Mucosa of descending colon (tissue), 3 donors: ENCODE measurements at regions not wholly inside any gene's neighbourhood (a gene's known extent, or its start where the extent isn't known, plus 50 kb on each side); places are given as distances from the start of the nearest gene placed in this dataset.

Experiments
- ATAC-seq: fragments of 200-7000 bp; cut with Tn5 transposase; one replicate; pipeline ENCODE4 v1.9.1; 2020; ENCODE audit warnings: mild to moderate bottlenecking, moderate library complexity
- DNase-seq, 3 donors: peaks; one replicate each; pipeline ENCODE4 v3.0.0-alpha.2; 2020
- H3K36me3 ChIP-seq: fragments of 200-600 bp; one replicate; pipeline ENCODE4 v1.8.0; 2021; ENCODE audit warnings: low read depth, mild to moderate bottlenecking
- H3K4me1 ChIP-seq: fragments of 200-600 bp; one replicate; pipeline ENCODE4 v1.8.0; 2021; ENCODE audit warnings: low read depth, mild to moderate bottlenecking
- H3K4me3 ChIP-seq: fragments of 200-600 bp; one replicate; pipeline ENCODE4 v1.8.0; 2021; ENCODE audit warnings: mild to moderate bottlenecking
- H3K9me3 ChIP-seq: fragments of 200-600 bp; one replicate; pipeline ENCODE4 v1.8.0; 2021; ENCODE audit warnings: mild to moderate bottlenecking
- intact Hi-C, 2 donors: fragments of 100-400 bp; cut with DNase I in 1 of 2; cut with micrococcal nuclease in 1 of 2; formaldehyde crosslinking; loops; one replicate each; pipeline versions ENCODE4 v1.11.0 to v1.11.1; 2022; cut with DNase I, micrococcal nuclease
- TF ChIP-seq, protein P1 (sequence below): fragments of 200-600 bp; IDR thresholded peaks from one replicate; pipeline ENCODE4 v1.8.0; 2022; ENCODE audit warnings: antibody characterized with exemption, mild to moderate bottlenecking
- donor health status: DM: no; HTN: no; CAD: no; lungs with moderate emphysema.
- donor health status: DM: no; HTN: no; CAD: no.
- donor health status: DM: no; HTN: yes; CAD: no.

- Histone ChIP-seq H3K36me3 (no peaks in the 10 kb centered on the region), H3K4me3 (no peak overlapping the region), H3K4me1 (no peaks in the 10 kb centered on the region), H3K9me3 (peaks cover 69% of the 10 kb centered on the region)
- TF ChIP-seq, protein P1, sequence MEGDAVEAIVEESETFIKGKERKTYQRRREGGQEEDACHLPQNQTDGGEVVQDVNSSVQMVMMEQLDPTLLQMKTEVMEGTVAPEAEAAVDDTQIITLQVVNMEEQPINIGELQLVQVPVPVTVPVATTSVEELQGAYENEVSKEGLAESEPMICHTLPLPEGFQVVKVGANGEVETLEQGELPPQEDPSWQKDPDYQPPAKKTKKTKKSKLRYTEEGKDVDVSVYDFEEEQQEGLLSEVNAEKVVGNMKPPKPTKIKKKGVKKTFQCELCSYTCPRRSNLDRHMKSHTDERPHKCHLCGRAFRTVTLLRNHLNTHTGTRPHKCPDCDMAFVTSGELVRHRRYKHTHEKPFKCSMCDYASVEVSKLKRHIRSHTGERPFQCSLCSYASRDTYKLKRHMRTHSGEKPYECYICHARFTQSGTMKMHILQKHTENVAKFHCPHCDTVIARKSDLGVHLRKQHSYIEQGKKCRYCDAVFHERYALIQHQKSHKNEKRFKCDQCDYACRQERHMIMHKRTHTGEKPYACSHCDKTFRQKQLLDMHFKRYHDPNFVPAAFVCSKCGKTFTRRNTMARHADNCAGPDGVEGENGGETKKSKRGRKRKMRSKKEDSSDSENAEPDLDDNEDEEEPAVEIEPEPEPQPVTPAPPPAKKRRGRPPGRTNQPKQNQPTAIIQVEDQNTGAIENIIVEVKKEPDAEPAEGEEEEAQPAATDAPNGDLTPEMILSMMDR: no peak
- ATAC-seq (no peak), DNase-seq (no peak)
- intact Hi-C loops: no loop called here
Measured at GRCh38 chr6:67886036-67886707, 748.9 kb upstream of the ADGRB3 start.

DNA sequence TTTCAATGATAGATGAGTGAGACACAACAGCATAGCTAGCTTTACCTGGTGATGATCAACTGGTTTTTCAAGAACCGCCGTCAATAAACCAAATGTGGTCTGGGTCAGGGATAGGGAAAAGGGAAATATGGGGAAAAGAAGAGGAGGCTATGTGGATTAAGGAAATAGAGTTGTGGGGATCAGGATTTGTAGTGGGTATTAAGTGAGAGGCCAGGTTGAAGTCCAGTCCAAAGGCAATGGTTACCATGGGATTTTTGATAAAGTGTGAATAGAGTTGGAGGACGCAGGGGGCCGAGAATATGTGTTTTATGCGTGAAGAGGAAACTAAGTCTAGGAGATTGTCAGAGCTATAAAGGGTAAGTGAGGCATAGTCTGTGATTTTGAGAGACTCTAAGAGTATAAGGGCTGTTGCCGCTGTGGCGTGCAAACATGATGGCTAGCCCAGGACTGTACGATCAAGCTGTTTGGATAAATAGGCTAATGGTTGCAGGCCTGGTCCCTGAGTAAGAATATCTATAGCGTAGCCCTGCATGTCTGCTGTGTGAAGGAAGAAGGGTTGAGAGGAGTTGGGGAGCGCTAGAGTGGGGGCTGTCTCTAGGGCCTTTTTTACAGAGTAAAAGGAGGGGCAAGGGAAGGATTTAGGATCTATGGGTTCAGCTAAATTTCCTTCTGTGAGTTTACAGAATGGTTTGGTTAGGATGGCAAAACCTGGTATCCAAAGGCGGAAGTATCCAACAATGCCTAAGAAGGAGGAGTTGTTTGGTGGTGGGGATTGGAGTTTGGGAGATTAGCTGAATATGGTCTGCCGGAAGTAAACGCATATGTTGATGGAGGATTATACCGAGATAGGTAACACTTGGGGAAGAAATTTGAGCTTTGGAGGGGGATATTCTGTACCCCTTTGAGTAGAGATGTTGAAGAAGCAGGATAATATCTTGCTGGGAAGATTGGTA is 749.7 kb upstream of the ADGRB3 start:
- ATAC-seq: no peak
- TF ChIP-seq, protein P1: no peak
- H3K9me3 ChIP-seq: peaks cover 72% of the 10 kb centered on the region
- no peaks in the 10 kb centered on the region for H3K36me3 ChIP-seq
- no peaks in the 10 kb centered on the region for H3K4me1 ChIP-seq
- H3K4me3 ChIP-seq: no peak overlapping the region
- DNase-seq: no peak
- intact Hi-C loops: no loop called here

DNA sequence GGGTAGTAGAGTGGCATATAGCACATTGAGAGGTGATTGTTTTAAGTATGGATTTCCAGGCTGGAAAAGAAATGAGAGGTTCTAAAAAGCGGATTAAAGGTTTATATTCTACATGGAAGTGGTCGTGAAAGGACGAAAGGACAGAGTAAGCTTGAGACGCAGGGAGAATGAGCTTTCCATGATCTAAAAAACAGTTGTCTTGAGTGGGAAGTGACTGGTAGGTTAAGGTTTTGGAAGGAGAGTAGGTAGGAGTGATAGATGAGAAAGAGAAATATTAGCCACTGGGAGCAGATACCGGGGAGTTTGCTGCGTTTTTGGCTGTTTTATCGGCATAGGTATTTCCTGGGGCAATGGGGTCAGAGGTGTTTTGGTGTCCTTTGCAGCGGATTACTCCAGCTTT is 750.6 kb upstream of the ADGRB3 start:
- peaks cover 72% of the 10 kb centered on the region for H3K9me3 ChIP-seq
- DNase-seq (no peak), ATAC-seq (no peak)
- H3K4me3 ChIP-seq: no peak overlapping the region
- H3K4me1 ChIP-seq: no peaks in the 10 kb centered on the region
- TF ChIP-seq, protein P1: no peak
- H3K36me3 ChIP-seq: no peaks in the 10 kb centered on the region
- intact Hi-C loops: no loop called here

- Histone ChIP-seq H3K36me3 (no peaks in the 10 kb centered on the region), H3K4me1 (no peaks in the 10 kb centered on the region), H3K4me3 (no peak overlapping the region), H3K9me3 (peaks cover 72% of the 10 kb centered on the region)
- ATAC-seq (no peak), DNase-seq (no peak)
- TF ChIP-seq, protein P1: no peak
- intact Hi-C loops: no loop called here
Measured at GRCh38 chr6:67883500-67884366, 751.3 kb upstream of the ADGRB3 start.
